Nephron progenitor cell (in vitro differentiated cells): ENCODE measurements at regions not wholly inside any gene's neighbourhood (a gene's known extent, or its start where the extent isn't known, plus 50 kb on each side); places are given as distances from the start of the nearest gene placed in this dataset.
"Not testable (repeated sequence)": the region's sequence is repeated elsewhere in the genome, so short reads cannot be mapped to it uniquely, and the experiment has no call there.

ENCODE experiments used
- DNase-seq: peaks from one replicate; pipeline ENCODE4 v3.0.0; 2021
- H3K27ac Mint-ChIP-seq: 2 replicates; pipeline ENCODE4 v1.8.0; 2021; ENCODE audit warnings: mild to moderate bottlenecking, moderate library complexity, mixed read lengths
- H3K27me3 Mint-ChIP-seq: 2 replicates; pipeline ENCODE4 v1.8.0; 2021; ENCODE audit warnings: mild to moderate bottlenecking, low read depth, mixed read lengths; ENCODE audit not compliant: poor library complexity
- H3K36me3 Mint-ChIP-seq: 2 replicates; pipeline ENCODE4 v1.8.0; 2021; ENCODE audit warnings: low read depth, mixed read lengths
- H3K4me1 Mint-ChIP-seq: 2 replicates; pipeline ENCODE4 v1.8.0; 2021; ENCODE audit warnings: mixed read lengths
- H3K4me3 Mint-ChIP-seq: 2 replicates; pipeline ENCODE4 v1.8.0; 2021; ENCODE audit warnings: mild to moderate bottlenecking, moderate library complexity, mixed read lengths
- H3K9me3 Mint-ChIP-seq: 2 replicates; pipeline ENCODE4 v1.8.0; 2021; ENCODE audit warnings: mild to moderate bottlenecking, moderate library complexity, mixed read lengths
- TF ChIP-seq, protein P1 (sequence below): fragments of 200-600 bp; sonication (generic); IDR thresholded peaks from 2 replicates; pipeline ENCODE4 v1.5.0; 2021; ENCODE audit warnings: antibody characterized with exemption

DNA sequence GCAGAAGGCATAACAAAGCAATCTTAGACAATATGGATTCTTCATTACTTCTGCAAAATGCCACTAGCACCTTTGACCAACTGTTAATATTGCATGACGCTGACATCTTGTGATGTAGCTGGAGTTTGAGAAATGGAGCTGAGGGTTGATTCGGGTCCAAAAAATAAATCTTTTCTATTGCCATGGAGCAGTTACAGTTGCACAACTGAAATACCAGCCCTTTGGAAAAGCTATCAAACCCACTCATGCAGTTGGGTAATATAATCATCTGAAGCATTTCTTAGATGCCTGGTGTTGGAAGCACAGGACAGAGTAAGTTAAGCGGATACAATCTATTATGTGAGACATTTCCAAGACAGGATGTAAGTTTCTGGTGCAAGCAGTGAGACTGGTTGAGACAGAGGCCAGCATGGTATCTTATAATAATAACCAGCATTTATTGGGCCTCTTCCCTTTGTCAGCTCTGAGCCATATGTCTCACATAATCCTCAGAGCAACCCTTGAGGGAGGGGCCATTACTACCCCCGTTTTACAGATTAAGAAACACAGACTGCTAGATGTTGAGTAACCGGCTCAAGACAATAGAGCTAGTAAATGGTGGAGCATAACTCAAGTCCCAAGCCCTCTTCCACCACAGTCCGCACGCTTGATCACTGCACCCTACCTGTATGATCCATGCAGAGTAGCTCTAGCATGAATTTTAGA lies 74.9 kb upstream of the CAPRIN1 start:
- no peak for DNase-seq
- peaks cover 2% of the 10 kb centered on the region for H3K27me3 Mint-ChIP-seq
- no peak overlapping the region for H3K27ac Mint-ChIP-seq
- no peaks in the 10 kb centered on the region for H3K9me3 Mint-ChIP-seq
- TF ChIP-seq, protein P1, sequence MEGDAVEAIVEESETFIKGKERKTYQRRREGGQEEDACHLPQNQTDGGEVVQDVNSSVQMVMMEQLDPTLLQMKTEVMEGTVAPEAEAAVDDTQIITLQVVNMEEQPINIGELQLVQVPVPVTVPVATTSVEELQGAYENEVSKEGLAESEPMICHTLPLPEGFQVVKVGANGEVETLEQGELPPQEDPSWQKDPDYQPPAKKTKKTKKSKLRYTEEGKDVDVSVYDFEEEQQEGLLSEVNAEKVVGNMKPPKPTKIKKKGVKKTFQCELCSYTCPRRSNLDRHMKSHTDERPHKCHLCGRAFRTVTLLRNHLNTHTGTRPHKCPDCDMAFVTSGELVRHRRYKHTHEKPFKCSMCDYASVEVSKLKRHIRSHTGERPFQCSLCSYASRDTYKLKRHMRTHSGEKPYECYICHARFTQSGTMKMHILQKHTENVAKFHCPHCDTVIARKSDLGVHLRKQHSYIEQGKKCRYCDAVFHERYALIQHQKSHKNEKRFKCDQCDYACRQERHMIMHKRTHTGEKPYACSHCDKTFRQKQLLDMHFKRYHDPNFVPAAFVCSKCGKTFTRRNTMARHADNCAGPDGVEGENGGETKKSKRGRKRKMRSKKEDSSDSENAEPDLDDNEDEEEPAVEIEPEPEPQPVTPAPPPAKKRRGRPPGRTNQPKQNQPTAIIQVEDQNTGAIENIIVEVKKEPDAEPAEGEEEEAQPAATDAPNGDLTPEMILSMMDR = no peak
- H3K4me3 Mint-ChIP-seq = no peak overlapping the region
- H3K36me3 Mint-ChIP-seq = no peaks in the 10 kb centered on the region
- H3K4me1 Mint-ChIP-seq = no peaks in the 10 kb centered on the region

DNA sequence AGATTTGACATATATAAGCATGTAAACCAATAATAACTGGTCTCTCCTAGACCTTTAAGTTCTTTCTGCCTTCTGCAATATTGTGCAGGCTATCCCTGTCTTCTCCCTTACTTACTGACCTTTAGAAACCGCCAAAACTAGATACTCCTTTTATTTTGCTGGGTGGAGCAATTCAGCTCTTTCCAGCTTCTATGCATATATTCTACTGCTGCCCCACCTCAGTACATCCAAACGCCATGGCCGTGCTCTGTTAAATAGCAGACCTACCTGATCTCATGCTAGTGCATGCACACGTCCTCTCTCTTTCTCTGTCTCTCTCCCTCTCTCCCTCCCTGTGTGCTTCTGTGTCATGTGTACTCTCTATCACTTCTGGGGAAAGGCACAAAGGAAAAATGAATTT lies 76.7 kb upstream of the CAPRIN1 start:
- Mint-ChIP-seq H3K4me3 (no peak overlapping the region), H3K4me1 (peaks cover 6% of the 10 kb centered on the region), H3K36me3 (no peaks in the 10 kb centered on the region), H3K27me3 (peaks cover 2% of the 10 kb centered on the region), H3K9me3 (no peaks in the 10 kb centered on the region), H3K27ac (no peak overlapping the region)
- TF ChIP-seq, protein P1 = no peak
- DNase-seq = no peak

DNA sequence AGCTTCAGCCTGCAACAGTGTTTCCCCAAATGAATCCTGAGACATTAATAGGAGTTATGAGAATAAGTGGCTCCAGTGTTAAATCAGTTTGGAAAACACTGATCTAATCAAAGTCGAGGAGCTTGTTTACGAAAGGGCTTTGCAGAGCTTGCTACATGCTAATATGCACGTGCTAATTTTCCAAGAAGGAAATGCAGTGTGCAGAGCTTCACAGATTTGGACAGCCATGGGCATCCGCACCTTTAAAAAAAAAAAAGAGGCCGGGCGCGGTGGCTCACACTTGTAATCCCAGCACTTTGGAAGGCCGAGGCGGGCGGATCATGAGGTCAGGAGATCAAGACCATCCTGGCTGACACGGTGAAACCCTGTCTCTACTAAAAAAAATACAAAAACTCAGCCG lies 79.7 kb upstream of the LMO2 start:
- H3K27ac Mint-ChIP-seq, H3K36me3 Mint-ChIP-seq, DNase-seq, H3K4me3 Mint-ChIP-seq, H3K27me3 Mint-ChIP-seq, H3K4me1 Mint-ChIP-seq, H3K9me3 Mint-ChIP-seq: not testable (repeated sequence)

DNA sequence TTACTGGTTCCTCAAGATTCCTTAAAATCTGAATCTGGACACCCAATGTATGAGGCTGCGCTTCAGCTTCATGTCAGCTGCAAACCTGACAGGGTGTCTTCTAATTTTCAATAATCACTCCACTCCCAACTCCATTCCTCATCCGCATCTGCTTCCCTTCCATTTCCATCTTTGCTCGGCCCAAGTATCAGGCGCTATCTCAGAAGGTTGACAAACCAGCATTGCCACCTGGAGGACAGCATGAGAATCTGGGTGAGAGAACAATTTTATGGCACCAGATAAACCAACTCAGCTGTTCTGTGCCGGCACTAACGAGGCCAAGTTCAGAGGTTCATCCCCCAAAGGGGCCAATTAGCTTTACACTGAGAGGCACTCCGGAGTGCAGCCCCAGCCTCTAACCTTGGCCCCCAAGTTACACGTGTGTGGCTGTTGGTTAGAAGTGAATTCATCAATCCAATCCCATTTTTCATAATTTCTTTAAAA lies 79.1 kb upstream of the LMO2 start:
- H3K4me3 Mint-ChIP-seq = no peak overlapping the region
- H3K9me3 Mint-ChIP-seq = no peaks in the 10 kb centered on the region
- H3K4me1 Mint-ChIP-seq = peaks cover 6% of the 10 kb centered on the region
- H3K27ac Mint-ChIP-seq = no peak overlapping the region
- DNase-seq = peak; percentile 29
- TF ChIP-seq, protein P1 = peak; percentile 43
- no peaks in the 10 kb centered on the region for H3K36me3 Mint-ChIP-seq
- peaks cover 8% of the 10 kb centered on the region for H3K27me3 Mint-ChIP-seq

DNA sequence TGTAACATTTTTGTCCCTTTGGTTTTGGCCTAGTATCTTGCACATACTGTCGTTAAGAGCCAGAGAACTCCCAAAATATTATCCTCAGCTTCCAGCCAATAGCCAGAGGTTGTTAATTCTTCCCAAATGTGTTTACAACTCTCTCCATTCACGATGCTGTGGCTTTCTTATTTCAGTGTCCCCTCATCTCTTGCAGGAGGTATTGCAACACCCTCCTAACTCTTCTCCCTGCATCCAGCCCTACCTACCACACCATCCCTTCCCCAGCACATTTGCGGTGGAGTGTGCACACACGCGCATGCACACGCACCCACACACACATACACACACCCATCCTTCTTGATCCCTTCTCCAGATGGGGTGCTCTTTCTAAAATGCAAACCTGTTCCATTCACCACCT lies 75.6 kb upstream of the LMO2 start:
- no peak for DNase-seq
- Mint-ChIP-seq H3K27ac (no peak overlapping the region), H3K4me1 (peaks cover 6% of the 10 kb centered on the region), H3K9me3 (no peaks in the 10 kb centered on the region), H3K36me3 (no peaks in the 10 kb centered on the region), H3K27me3 (peaks cover 6% of the 10 kb centered on the region), H3K4me3 (no peak overlapping the region)
- TF ChIP-seq, protein P1 = no peak

DNA sequence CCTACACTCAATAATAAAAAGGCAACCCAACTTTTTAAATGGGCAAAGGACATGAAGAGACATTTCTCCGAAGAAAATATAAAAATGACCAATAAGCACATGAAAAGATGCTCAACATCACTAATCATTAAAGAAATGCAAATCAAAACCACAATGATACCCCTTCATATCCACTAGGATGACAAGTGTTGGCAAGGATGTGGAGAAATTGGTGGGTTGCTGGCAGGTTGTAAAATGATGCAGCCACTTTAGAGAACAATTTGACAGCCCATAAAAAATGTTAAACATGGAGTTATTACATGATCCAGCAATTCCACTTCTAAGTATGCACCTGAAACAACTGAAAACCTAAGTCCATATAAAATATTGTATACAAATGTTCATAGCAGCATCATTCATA lies 73.2 kb upstream of the LMO2 start:
- peaks cover 6% of the 10 kb centered on the region for H3K27me3 Mint-ChIP-seq
- no peaks in the 10 kb centered on the region for H3K36me3 Mint-ChIP-seq
- H3K4me3 Mint-ChIP-seq = no peak overlapping the region
- H3K9me3 Mint-ChIP-seq = no peaks in the 10 kb centered on the region
- H3K4me1 Mint-ChIP-seq = no peaks in the 10 kb centered on the region
- no peak overlapping the region for H3K27ac Mint-ChIP-seq
- TF ChIP-seq, protein P1 = no peak
- DNase-seq = no peak
